ENCODE measurements at regions not wholly inside any gene's neighbourhood (a gene's known extent, or its start where the extent isn't known, plus 50 kb on each side); places are given as distances from the start of the nearest gene placed in this dataset.

GRCh38 chr15:25051399-25052154 lies 96.8 kb downstream of the SNRPN start:
- no peak for DNase-seq

- no peak for DNase-seq
Measured at GRCh38 chr15:25052191-25052999, 97.6 kb downstream of the SNRPN start.

- no peak for DNase-seq
Measured at GRCh38 chr15:25053000-25053815, 98.4 kb downstream of the SNRPN start.

- no peak for DNase-seq
Measured at GRCh38 chr15:25054329-25054728, 99.5 kb downstream of the SNRPN start.

GRCh38 chr15:25054943-25055342 lies 100.2 kb downstream of the SNRPN start:
- DNase-seq, result no peak

- no peak for DNase-seq
Measured at GRCh38 chr15:25055356-25056068, 100.7 kb downstream of the SNRPN start.

GRCh38 chr15:25056484-25057425 lies 102.0 kb downstream of the SNRPN start:
- DNase-seq, result peak; percentile 1

- DNase-seq, result no peak
Measured at GRCh38 chr15:25057574-25057973, 102.8 kb downstream of the SNRPN start.

GRCh38 chr15:25058080-25058785 lies 103.4 kb downstream of the SNRPN start:
- DNase-seq, result no peak

GRCh38 chr15:25059698-25060471 lies 105.1 kb downstream of the SNRPN start:
- no peak for DNase-seq

GRCh38 chr15:25060472-25060803 lies 105.7 kb downstream of the SNRPN start:
- DNase-seq, result no peak

GRCh38 chr15:25060996-25061620 lies 106.3 kb downstream of the SNRPN start:
- DNase-seq, result no peak

GRCh38 chr15:25061808-25062550 lies 107.2 kb downstream of the SNRPN start:
- DNase-seq, result no peak

GRCh38 chr15:25062551-25063430 lies 108.0 kb downstream of the SNRPN start:
- DNase-seq, result no peak

- no peak for DNase-seq
Measured at GRCh38 chr15:25065286-25065685, 110.5 kb downstream of the SNRPN start.

- DNase-seq, result no peak
Measured at GRCh38 chr15:25065876-25066275, 111.1 kb downstream of the SNRPN start.

- no peak for DNase-seq
Measured at GRCh38 chr15:25066708-25067107, 111.9 kb downstream of the SNRPN start.

Measured in stimulated activated naive CD4-positive, alpha-beta T cell treated with Interleukin-2 at 50 U/mL for 16 hours (primary cell).